ENCODE measurements at regions not wholly inside any gene's neighbourhood (a gene's known extent, or its start where the extent isn't known, plus 50 kb on each side); places are given as distances from the start of the nearest gene placed in this dataset.

- no peak overlapping the region for H3K23ac ChIP-seq (ENCODE audit: low read length in 2 of 2)
- no peak overlapping the region for H3K4me2 ChIP-seq (ENCODE audit: low read length, poor library complexity, severe bottlenecking)
- 93% methylated on average over 5 of the region's 5 CpGs for WGBS
- no peak overlapping the region for H2BK12ac ChIP-seq (ENCODE audit: low read length in 2 of 2)
- no peak overlapping the region for H3K4ac ChIP-seq (ENCODE audit: low read depth in 1 of 2, low read length in 2 of 2)
- no peak overlapping the region for H3K9ac ChIP-seq (ENCODE audit: low read length)
- DNase-seq = no peak
- no peak overlapping the region for H4K91ac ChIP-seq (ENCODE audit: low read length)
- no peak overlapping the region for H3K18ac ChIP-seq (ENCODE audit: low read depth in 1 of 2, low read length in 2 of 2)
- no peaks in the 10 kb centered on the region for H3K9me3 ChIP-seq (ENCODE audit: control insufficient read depth, low read length)
- no peak overlapping the region for H4K8ac ChIP-seq (ENCODE audit: low read length)
- no peak overlapping the region for H2BK15ac ChIP-seq (ENCODE audit: low read depth, poor library complexity, severe bottlenecking)
- no peak overlapping the region for H3K14ac ChIP-seq (ENCODE audit: low read length in 2 of 2)
- no peak overlapping the region for H2AFZ ChIP-seq (ENCODE audit: low read depth, low read length)
- H3K27ac ChIP-seq (ENCODE audit: low read length, poor library complexity, severe bottlenecking) = no peak overlapping the region
- H2BK5ac ChIP-seq (ENCODE audit: low read depth, low read length, poor library complexity, severe bottlenecking) = no peak overlapping the region
- no peak overlapping the region for H2AK5ac ChIP-seq (ENCODE audit: low read length, severe bottlenecking)
- H3K4me3 ChIP-seq (ENCODE audit: insufficient read depth in 1 of 2, low read depth in 1 of 2, low read length in 2 of 2) = no peak overlapping the region
- H3K4me1 ChIP-seq (ENCODE audit: control insufficient read depth, insufficient read depth, low read depth, low read length) = no peaks in the 10 kb centered on the region
- H3K79me1 ChIP-seq (replicated peaks; ENCODE audit: low read length, poor library complexity, severe bottlenecking) = peaks cover 7% of the 10 kb centered on the region
- H2BK120ac ChIP-seq (ENCODE audit: low read depth, low read length) = no peak overlapping the region
- no peaks in the 10 kb centered on the region for H3K27me3 ChIP-seq (ENCODE audit: control insufficient read depth in 1 of 2, insufficient read depth in 1 of 2, low read length in 2 of 2)
- H3K36me3 ChIP-seq (ENCODE audit: control insufficient read depth in 1 of 2, insufficient read depth in 2 of 2, low read depth in 1 of 2, low read length in 2 of 2) = peaks cover 0 to 5% of the 10 kb centered on the region in 2 experiments
Observed at GRCh38 chr13:73730014-73730413, 404.2 kb downstream of the KLF12 start.

DNA sequence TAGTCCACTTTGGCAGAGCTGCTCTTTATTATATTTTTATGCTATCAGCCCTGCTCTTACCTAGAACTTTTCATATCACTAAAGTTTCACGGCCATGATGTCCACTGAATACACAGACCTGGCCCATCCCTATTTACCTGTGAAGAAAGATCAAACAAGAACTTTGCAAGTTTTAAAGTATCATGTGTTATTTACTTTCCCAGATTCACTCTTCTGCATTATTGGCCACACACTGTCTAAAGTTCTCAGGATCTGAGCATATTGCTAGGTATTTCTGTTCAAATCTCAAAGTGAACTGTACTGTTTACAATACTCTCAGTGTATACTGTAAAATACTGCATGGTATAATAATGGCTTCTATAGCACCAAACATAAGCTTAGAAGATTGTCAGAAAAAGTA, 405.2 kb downstream of the KLF12 start:
- no peak overlapping the region for H2BK5ac ChIP-seq (ENCODE audit: low read depth, low read length, poor library complexity, severe bottlenecking)
- no peaks in the 10 kb centered on the region for H3K4me1 ChIP-seq (ENCODE audit: control insufficient read depth, insufficient read depth, low read depth, low read length)
- H3K4me3 ChIP-seq (ENCODE audit: insufficient read depth in 1 of 2, low read depth in 1 of 2, low read length in 2 of 2) = no peak overlapping the region
- no peak overlapping the region for H4K8ac ChIP-seq (ENCODE audit: low read length)
- DNase-seq = no peak
- H3K4me2 ChIP-seq (ENCODE audit: low read length, poor library complexity, severe bottlenecking) = no peak overlapping the region
- H3K9me3 ChIP-seq (ENCODE audit: control insufficient read depth, low read length) = no peaks in the 10 kb centered on the region
- H3K36me3 ChIP-seq (ENCODE audit: control insufficient read depth in 1 of 2, insufficient read depth in 2 of 2, low read depth in 1 of 2, low read length in 2 of 2) = peaks cover 0 to 5% of the 10 kb centered on the region in 2 experiments
- H3K27ac ChIP-seq (ENCODE audit: low read length, poor library complexity, severe bottlenecking) = no peak overlapping the region
- no peak overlapping the region for H3K9ac ChIP-seq (ENCODE audit: low read length)
- H3K14ac ChIP-seq (ENCODE audit: low read length in 2 of 2) = no peak overlapping the region
- no peak overlapping the region for H2BK15ac ChIP-seq (ENCODE audit: low read depth, poor library complexity, severe bottlenecking)
- H3K23ac ChIP-seq (ENCODE audit: low read length in 2 of 2) = no peak overlapping the region
- no peak overlapping the region for H4K91ac ChIP-seq (ENCODE audit: low read length)
- no peak overlapping the region for H2BK12ac ChIP-seq (ENCODE audit: low read length in 2 of 2)
- no peak overlapping the region for H3K4ac ChIP-seq (ENCODE audit: low read depth in 1 of 2, low read length in 2 of 2)
- peaks cover 7% of the 10 kb centered on the region for H3K79me1 ChIP-seq (replicated peaks; ENCODE audit: low read length, poor library complexity, severe bottlenecking)
- no peak overlapping the region for H2AFZ ChIP-seq (ENCODE audit: low read depth, low read length)
- H2BK120ac ChIP-seq (ENCODE audit: low read depth, low read length) = no peak overlapping the region
- no peaks in the 10 kb centered on the region for H3K27me3 ChIP-seq (ENCODE audit: control insufficient read depth in 1 of 2, insufficient read depth in 1 of 2, low read length in 2 of 2)
- 100% methylated on average over 1 of the region's 1 CpG for WGBS
- no peak overlapping the region for H3K18ac ChIP-seq (ENCODE audit: low read depth in 1 of 2, low read length in 2 of 2)
- no peak overlapping the region for H2AK5ac ChIP-seq (ENCODE audit: low read length, severe bottlenecking)

DNA sequence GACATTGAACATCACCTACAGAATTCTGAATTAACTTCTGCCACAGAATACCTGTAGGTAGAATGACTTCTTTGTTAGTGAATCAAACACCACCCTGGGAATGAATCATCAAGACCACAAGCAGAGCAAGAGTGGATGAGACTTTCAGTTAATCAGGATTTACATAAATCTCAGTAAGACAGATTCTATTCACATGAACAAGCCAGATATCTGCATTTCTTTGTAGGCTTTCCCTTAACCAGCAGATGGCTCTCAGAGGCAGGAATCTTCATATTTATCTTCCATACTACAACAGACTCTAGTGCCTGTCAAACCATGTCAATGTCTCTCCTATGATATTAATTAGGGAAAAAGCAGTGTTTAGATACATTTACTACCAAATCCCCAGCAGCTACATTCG, 412.1 kb downstream of the KLF12 start:
- Histone ChIP-seq H4K91ac (ENCODE audit: low read length) (no peak overlapping the region), H3K9me3 (ENCODE audit: control insufficient read depth, low read length) (no peaks in the 10 kb centered on the region), H3K23ac (ENCODE audit: low read length in 2 of 2) (no peak overlapping the region), H2BK15ac (ENCODE audit: low read depth, poor library complexity, severe bottlenecking) (no peak overlapping the region), H3K9ac (ENCODE audit: low read length) (no peak overlapping the region), H3K27ac (ENCODE audit: low read length, poor library complexity, severe bottlenecking) (no peak overlapping the region), H3K4me3 (ENCODE audit: insufficient read depth in 1 of 2, low read depth in 1 of 2, low read length in 2 of 2) (no peak overlapping the region), H3K27me3 (ENCODE audit: control insufficient read depth in 1 of 2, insufficient read depth in 1 of 2, low read length in 2 of 2) (no peaks in the 10 kb centered on the region), H3K14ac (ENCODE audit: low read length in 2 of 2) (no peak overlapping the region), H3K18ac (ENCODE audit: low read depth in 1 of 2, low read length in 2 of 2) (no peak overlapping the region), H3K4me1 (ENCODE audit: control insufficient read depth, insufficient read depth, low read depth, low read length) (peaks cover 2% of the 10 kb centered on the region), H3K4me2 (ENCODE audit: low read length, poor library complexity, severe bottlenecking) (no peak overlapping the region), H3K4ac (ENCODE audit: low read depth in 1 of 2, low read length in 2 of 2) (no peak overlapping the region), H2BK5ac (ENCODE audit: low read depth, low read length, poor library complexity, severe bottlenecking) (no peak overlapping the region), H2AK5ac (ENCODE audit: low read length, severe bottlenecking) (no peak overlapping the region), H3K36me3 (ENCODE audit: control insufficient read depth in 1 of 2, insufficient read depth in 2 of 2, low read depth in 1 of 2, low read length in 2 of 2) (peaks cover 4% of the 10 kb centered on the region in 2 experiments), H2BK120ac (ENCODE audit: low read depth, low read length) (no peak overlapping the region), H2BK12ac (ENCODE audit: low read length in 2 of 2) (no peak overlapping the region), H3K79me1 (replicated peaks; ENCODE audit: low read length, poor library complexity, severe bottlenecking) (peaks cover 8% of the 10 kb centered on the region), H2AFZ (ENCODE audit: low read depth, low read length) (no peak overlapping the region), H4K8ac (ENCODE audit: low read length) (no peak overlapping the region)
- peak; percentile 45 for DNase-seq
- no CpG with 5 or more reads among the region's 1 CpG for WGBS

GRCh38 chr13:73721571-73721970, 412.6 kb downstream of the KLF12 start:
- H3K23ac ChIP-seq (ENCODE audit: low read length in 2 of 2) = no peak overlapping the region
- no peak overlapping the region for H2AK5ac ChIP-seq (ENCODE audit: low read length, severe bottlenecking)
- WGBS = 100% methylated on average over 1 of the region's 4 CpGs
- H2AFZ ChIP-seq (ENCODE audit: low read depth, low read length) = no peak overlapping the region
- H2BK12ac ChIP-seq (ENCODE audit: low read length in 2 of 2) = no peak overlapping the region
- no peak overlapping the region for H4K8ac ChIP-seq (ENCODE audit: low read length)
- H4K91ac ChIP-seq (ENCODE audit: low read length) = no peak overlapping the region
- no peaks in the 10 kb centered on the region for H3K27me3 ChIP-seq (ENCODE audit: control insufficient read depth in 1 of 2, insufficient read depth in 1 of 2, low read length in 2 of 2)
- H2BK120ac ChIP-seq (ENCODE audit: low read depth, low read length) = no peak overlapping the region
- H3K4me2 ChIP-seq (ENCODE audit: low read length, poor library complexity, severe bottlenecking) = no peak overlapping the region
- peaks cover 8% of the 10 kb centered on the region for H3K79me1 ChIP-seq (replicated peaks; ENCODE audit: low read length, poor library complexity, severe bottlenecking)
- H3K4ac ChIP-seq (ENCODE audit: low read depth in 1 of 2, low read length in 2 of 2) = no peak overlapping the region
- H3K36me3 ChIP-seq (ENCODE audit: control insufficient read depth in 1 of 2, insufficient read depth in 2 of 2, low read depth in 1 of 2, low read length in 2 of 2) = peaks cover 4% of the 10 kb centered on the region in 2 experiments
- H3K4me3 ChIP-seq (ENCODE audit: insufficient read depth in 1 of 2, low read depth in 1 of 2, low read length in 2 of 2) = no peak overlapping the region
- no peak overlapping the region for H2BK15ac ChIP-seq (ENCODE audit: low read depth, poor library complexity, severe bottlenecking)
- H3K27ac ChIP-seq (ENCODE audit: low read length, poor library complexity, severe bottlenecking) = no peak overlapping the region
- H3K18ac ChIP-seq (ENCODE audit: low read depth in 1 of 2, low read length in 2 of 2) = no peak overlapping the region
- H3K9ac ChIP-seq (ENCODE audit: low read length) = no peak overlapping the region
- H3K4me1 ChIP-seq (ENCODE audit: control insufficient read depth, insufficient read depth, low read depth, low read length) = peaks cover 2% of the 10 kb centered on the region
- no peak overlapping the region for H3K14ac ChIP-seq (ENCODE audit: low read length in 2 of 2)
- no peak overlapping the region for H2BK5ac ChIP-seq (ENCODE audit: low read depth, low read length, poor library complexity, severe bottlenecking)
- DNase-seq = no peak
- H3K9me3 ChIP-seq (ENCODE audit: control insufficient read depth, low read length) = no peaks in the 10 kb centered on the region

Data from mesenchymal stem cell (in vitro differentiated cells and primary cell).